Kidney epithelial cell (primary cell): ENCODE measurements at regions not wholly inside any gene's neighbourhood (a gene's known extent, or its start where the extent isn't known, plus 50 kb on each side); places are given as distances from the start of the nearest gene placed in this dataset.

ENCODE experiments used
- DNase-seq: peaks from one replicate; pipeline ENCODE4 v3.0.0-alpha.2; 2010; ENCODE audit warnings: low read depth
- H3K27me3 ChIP-seq: 2 replicates; pipeline ENCODE4 v1.6.0; 2011; ENCODE audit warnings: low read length; ENCODE audit not compliant: control insufficient read depth, insufficient read depth
- H3K36me3 ChIP-seq: 2 replicates; pipeline ENCODE4 v1.5.1; 2011; ENCODE audit warnings: low read length; ENCODE audit not compliant: control insufficient read depth, insufficient read depth
- H3K4me3 ChIP-seq: 2 replicates; pipeline ENCODE4 v1.5.1; 2011; ENCODE audit warnings: low read depth, mild to moderate bottlenecking, control low read depth, low read length
- TF ChIP-seq, protein P1 (sequence below): IDR thresholded peaks from 2 replicates; pipeline ENCODE4 v1.5.1; 2011; ENCODE audit warnings: mild to moderate bottlenecking, moderate library complexity, low read length, control low read depth, inconsistent platforms; ENCODE audit not compliant: insufficient read depth, poor library complexity, severe bottlenecking

DNA sequence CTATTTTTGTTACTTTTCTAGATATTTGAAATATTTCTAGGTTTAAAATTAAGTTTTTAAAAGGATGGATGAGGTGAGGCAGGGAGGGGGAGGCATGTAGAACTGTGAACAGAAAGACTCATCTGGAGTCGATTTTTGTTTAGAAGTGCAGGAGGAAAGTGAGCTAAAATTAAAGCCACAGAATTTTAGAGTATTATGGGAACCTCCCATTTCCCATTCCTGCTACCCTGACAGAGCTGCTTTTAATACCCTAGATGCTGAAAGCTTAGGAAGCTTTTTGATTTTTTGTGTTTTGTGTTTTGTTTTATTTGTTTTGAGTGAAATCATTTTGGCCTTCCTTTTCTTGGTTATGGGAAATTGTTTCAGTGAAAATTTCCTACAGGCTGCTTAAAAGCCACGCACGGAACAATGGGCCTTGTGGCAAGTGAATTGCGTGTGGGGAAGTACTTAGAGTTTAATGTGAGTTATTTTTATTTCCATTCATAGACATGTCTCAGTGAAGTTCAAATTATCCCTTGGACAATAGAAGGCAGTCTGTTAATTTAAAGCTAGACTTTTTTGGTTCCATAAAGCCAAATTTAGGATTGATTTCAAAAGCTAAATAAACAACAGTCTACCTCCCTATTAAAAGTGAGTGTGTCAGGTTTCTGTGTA lies 102.0 kb upstream of the HDAC9 start:
- H3K36me3 ChIP-seq: no peaks in the 10 kb centered on the region
- TF ChIP-seq, protein P1, sequence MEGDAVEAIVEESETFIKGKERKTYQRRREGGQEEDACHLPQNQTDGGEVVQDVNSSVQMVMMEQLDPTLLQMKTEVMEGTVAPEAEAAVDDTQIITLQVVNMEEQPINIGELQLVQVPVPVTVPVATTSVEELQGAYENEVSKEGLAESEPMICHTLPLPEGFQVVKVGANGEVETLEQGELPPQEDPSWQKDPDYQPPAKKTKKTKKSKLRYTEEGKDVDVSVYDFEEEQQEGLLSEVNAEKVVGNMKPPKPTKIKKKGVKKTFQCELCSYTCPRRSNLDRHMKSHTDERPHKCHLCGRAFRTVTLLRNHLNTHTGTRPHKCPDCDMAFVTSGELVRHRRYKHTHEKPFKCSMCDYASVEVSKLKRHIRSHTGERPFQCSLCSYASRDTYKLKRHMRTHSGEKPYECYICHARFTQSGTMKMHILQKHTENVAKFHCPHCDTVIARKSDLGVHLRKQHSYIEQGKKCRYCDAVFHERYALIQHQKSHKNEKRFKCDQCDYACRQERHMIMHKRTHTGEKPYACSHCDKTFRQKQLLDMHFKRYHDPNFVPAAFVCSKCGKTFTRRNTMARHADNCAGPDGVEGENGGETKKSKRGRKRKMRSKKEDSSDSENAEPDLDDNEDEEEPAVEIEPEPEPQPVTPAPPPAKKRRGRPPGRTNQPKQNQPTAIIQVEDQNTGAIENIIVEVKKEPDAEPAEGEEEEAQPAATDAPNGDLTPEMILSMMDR: no peak
- no peak overlapping the region for H3K4me3 ChIP-seq
- DNase-seq: no peak
- no peaks in the 10 kb centered on the region for H3K27me3 ChIP-seq

DNA sequence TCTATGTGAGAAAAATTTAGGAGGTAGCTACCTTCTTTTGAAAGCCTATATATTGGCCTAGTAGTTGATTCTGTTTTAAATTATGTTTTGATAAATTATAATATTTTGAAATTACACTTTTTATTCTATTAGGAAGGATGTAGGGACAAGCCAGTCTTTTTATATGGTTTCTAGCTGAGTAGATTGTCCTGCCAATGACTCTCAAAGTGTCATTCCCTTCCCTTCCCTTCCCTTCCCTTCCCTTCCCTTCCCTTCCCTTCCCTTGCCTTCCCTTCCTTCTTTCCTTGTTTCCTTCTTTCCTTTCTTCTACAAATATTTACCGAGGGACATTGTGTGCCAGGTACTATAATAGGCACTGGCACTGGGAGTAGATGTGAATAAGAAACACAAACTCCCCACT lies 99.7 kb upstream of the HDAC9 start:
- DNase-seq: no peak
- TF ChIP-seq, protein P1: no peak
- no peaks in the 10 kb centered on the region for H3K36me3 ChIP-seq
- no peaks in the 10 kb centered on the region for H3K27me3 ChIP-seq
- H3K4me3 ChIP-seq: no peak overlapping the region

DNA sequence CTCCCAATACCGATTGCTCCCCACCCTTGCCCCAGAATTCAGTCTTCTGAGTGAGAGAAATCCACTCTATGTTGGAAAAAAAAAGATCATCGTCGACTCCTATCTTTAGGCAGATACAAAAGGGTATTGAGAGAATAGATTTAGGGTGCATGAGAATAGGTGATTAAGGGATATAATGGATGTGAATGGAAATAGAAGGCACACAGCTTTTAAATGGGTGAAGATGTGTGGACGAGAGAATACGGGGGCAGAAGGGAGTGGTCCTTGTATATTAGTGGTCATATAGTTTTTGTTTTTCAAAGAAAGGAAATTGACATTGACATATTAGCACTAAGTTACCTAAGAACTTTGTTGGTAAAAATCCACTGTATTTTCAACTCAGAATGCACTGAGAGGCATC lies 98.6 kb upstream of the HDAC9 start:
- DNase-seq: no peak
- no peaks in the 10 kb centered on the region for H3K36me3 ChIP-seq

DNA sequence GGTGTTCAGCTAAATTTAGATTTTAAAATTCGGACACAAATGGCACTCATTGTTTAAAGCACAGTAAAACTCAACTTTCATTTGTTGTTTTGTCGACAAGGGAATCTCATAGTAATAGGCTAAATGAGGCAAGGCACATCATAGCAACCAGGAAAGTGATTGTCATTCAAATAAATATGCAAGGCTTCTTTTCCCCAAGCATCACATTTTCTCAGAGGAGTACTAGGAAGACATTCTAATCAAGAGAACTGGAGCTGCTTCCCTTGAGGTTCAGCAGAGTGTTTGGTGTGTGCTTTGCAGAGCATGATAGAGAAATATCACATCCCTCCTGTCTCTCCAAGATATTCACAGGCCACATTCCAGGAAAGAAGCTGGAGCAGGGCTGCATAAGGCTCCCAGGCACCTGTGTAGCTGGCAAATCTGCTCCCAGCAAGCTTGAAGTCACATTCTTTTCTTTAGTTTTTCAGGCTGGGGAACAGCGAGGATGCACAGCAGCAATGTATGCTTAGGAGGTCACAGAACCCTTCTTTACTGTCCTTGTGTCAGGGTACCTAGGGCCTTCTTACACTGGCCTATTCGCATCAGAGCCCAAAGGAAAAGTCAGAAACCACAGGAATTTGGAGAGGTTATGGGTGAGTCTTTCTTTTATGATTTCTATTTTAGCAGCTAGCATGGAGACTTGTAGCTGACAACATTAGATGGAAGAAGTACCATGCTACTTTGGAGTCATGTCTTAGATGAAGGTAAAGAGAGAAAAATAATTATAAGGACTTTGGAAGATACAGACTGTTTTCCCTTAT lies 95.9 kb upstream of the HDAC9 start:
- Histone ChIP-seq H3K4me3 (no peak overlapping the region), H3K27me3 (no peaks in the 10 kb centered on the region), H3K36me3 (no peaks in the 10 kb centered on the region)
- DNase-seq: no peak
- TF ChIP-seq, protein P1: no peak

More for the DNA sequence above, 98.6 kb upstream of the HDAC9 start:
- TF ChIP-seq, protein P1: no peak
- no peaks in the 10 kb centered on the region for H3K27me3 ChIP-seq
- H3K4me3 ChIP-seq: no peak overlapping the region

DNA sequence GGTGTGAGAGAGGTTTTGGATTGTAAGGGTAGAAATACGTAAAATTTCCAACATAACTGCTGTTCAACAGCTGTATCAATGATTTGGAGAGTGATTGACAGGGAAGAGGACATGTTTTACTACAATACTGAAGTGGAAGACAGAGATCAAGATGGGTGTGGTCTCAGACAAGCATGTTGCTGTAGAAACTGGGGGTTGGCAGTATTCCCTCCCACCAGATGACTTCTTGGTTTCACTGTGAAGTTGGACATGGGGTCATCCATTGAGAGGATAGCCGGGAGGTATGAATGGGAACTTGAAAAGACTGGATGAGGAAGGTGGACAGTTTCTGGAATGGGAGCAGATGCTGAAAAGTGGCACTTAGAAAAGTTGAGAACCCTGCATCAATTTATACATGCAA lies 95.3 kb upstream of the HDAC9 start:
- no peak for DNase-seq
- Histone ChIP-seq H3K27me3 (no peaks in the 10 kb centered on the region), H3K4me3 (no peak overlapping the region), H3K36me3 (no peaks in the 10 kb centered on the region)
- TF ChIP-seq, protein P1: no peak
